Lower leg skin (tissue), 4 donors: ENCODE measurements at regions not wholly inside any gene's neighbourhood (a gene's known extent, or its start where the extent isn't known, plus 50 kb on each side); places are given as distances from the start of the nearest gene placed in this dataset.

Experiments used
- DNase-seq, 2 donors: peaks; one replicate each; pipeline ENCODE4 v3.0.0-alpha.2; 2019; ENCODE audit warnings: low spot score in 2 of 2
- H3K4me3 ChIP-seq: fragments of 200-600 bp; sonication (generic); 2 replicates; pipeline ENCODE4 v1.5.1; 2017; ENCODE audit warnings: mild to moderate bottlenecking, low read depth; ENCODE audit not compliant: poor library complexity, severe bottlenecking
- POLR2A ChIP-seq, 2 donors: fragments of 450-650 bp; IDR thresholded peaks; one replicate each; pipeline ENCODE4 v1.6.1; 2016 to 2017; ENCODE audit warnings: antibody characterized with exemption in 2 of 2, mild to moderate bottlenecking in 1 of 2, moderate library complexity in 1 of 2
- WGBS, 2 donors: methylation state at CpG; one replicate each; pipeline ENCODE4 v1.1.5; 2018; 5-methylcytosine and 5-hydroxymethylcytosine counted together
- intact Hi-C: fragments of 100-400 bp; cut with DNase I; formaldehyde crosslinking; loops from one replicate; pipeline ENCODE4 v1.15.0; 2023; ENCODE audit warnings: low total_unique reads
- TF ChIP-seq, protein P1 (sequence below), 3 donors: fragments of 450-650 bp; IDR thresholded peaks; one replicate each; pipeline ENCODE4 v1.5.1; 2016; ENCODE audit warnings: antibody characterized with exemption in 3 of 3, mild to moderate bottlenecking in 3 of 3, moderate library complexity in 2 of 3

DNA sequence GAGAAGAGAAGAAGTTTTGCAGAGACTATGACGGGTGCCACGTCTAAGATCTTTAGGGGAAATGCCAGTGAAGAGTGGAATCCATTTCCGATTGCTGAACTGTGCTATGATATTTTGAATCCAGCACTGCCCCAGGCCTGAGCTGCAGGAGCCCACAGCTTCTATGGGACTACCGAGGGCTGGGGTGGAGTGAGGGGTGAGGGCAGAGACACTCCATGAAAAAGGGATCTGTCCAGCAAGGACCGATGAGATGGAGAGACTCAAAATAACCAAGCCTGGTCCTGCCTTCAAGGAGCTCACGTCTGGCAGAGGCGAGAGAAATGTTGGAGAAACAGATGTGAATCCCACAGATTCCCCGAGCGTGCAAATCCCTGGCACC lies 79.8 kb upstream of the MEF2A start:
- no peak overlapping the region for H3K4me3 ChIP-seq
- intact Hi-C loops, result no loop called here
- no peak for DNase-seq
- WGBS, 2 donors, result 10 to 17% methylated on average over 9 of the region's 9 CpGs
- TF ChIP-seq POLR2A (IDR thresholded peaks at IDR 0.05), result no peak
- TF ChIP-seq, protein P1, sequence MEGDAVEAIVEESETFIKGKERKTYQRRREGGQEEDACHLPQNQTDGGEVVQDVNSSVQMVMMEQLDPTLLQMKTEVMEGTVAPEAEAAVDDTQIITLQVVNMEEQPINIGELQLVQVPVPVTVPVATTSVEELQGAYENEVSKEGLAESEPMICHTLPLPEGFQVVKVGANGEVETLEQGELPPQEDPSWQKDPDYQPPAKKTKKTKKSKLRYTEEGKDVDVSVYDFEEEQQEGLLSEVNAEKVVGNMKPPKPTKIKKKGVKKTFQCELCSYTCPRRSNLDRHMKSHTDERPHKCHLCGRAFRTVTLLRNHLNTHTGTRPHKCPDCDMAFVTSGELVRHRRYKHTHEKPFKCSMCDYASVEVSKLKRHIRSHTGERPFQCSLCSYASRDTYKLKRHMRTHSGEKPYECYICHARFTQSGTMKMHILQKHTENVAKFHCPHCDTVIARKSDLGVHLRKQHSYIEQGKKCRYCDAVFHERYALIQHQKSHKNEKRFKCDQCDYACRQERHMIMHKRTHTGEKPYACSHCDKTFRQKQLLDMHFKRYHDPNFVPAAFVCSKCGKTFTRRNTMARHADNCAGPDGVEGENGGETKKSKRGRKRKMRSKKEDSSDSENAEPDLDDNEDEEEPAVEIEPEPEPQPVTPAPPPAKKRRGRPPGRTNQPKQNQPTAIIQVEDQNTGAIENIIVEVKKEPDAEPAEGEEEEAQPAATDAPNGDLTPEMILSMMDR (IDR thresholded peaks at IDR 0.05), result no peak

DNA sequence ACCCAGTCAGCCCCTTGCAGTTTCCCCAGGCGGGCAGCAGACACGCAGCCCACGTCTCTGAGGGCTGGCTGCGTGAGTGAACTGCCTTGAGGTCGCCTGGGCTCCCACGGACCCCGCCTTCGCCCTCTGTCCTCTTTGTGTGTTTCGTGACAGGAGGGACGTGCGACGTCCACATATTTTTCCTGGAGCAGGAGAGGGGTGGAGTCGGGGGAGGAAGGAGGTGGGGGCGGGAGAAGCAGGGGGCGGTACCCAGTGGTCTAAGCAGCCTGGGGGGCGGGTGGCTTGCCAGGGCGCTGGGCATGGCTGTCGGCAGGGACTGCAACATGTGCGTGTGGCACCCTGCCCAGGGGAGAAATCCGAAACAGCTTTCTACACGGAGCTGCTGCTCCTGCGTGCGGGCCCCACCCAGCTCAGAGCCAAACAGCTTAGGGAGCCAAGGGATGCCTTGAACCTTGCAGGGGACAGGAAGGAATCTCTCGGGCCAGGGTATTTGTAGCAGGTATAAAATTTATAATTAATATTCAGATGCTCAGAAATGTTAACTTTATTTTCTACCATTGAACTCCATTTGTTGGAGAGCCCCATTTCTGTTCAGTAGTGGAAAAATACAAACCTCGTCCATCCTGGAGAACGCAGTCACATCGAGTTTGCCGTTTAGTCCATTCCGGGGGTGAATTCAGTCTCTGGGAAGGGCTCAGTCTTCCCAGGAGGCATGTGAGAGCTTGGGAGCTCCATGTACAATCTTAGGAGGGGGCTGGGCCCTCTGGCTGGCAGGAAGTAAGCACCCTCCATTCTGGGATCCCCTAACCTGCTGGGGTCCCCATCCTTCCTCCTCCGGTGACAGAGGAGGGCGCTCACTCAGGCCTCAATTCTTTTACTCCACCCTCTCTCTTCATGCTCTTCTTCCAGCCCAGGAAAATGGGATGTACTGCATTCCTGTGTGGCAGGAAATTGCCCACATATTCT lies 79.1 kb upstream of the MEF2A start:
- 4 to 6% methylated on average over 21 to 30 of the region's 31 CpGs for whole genome bisulfite sequencing, 2 donors
- intact Hi-C loops, result no loop called here
- peak; percentile 73 to 96 for DNase-seq
- no peak overlapping the region for H3K4me3 ChIP-seq
- TF ChIP-seq POLR2A (IDR thresholded peaks at IDR 0.05), result no peak
- TF ChIP-seq, protein P1 (IDR thresholded peaks at IDR 0.05), result no peak

DNA sequence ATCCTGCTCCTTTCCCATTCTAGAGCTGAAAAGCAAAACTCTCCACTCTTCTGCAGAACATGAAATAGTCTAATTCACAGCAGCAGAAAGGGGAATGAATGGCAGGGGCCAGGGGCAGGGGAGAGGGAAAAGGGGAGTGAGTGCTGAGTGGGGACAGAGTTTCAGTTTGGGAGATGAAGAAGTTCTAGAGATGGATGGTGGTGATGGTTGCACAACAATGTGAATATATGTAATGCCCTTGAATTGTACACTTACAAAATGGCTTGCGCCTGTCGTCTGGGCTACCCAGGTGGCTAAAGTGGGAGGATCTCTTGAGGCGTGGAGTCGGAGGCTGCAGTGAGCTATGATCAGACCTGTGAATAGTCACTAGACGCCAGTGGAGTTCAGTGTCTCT lies 78.5 kb upstream of the MEF2A start:
- WGBS, 2 donors, result 84 to 86% methylated on average over 5 of the region's 5 CpGs
- intact Hi-C loops, result no loop called here
- TF ChIP-seq, protein P1 (IDR thresholded peaks at IDR 0.05), result no peak
- no peak for TF ChIP-seq POLR2A (IDR thresholded peaks at IDR 0.05)
- peak in 1 of 2 donors; percentile 39 for DNase-seq
- H3K4me3 ChIP-seq, result no peak overlapping the region

DNA sequence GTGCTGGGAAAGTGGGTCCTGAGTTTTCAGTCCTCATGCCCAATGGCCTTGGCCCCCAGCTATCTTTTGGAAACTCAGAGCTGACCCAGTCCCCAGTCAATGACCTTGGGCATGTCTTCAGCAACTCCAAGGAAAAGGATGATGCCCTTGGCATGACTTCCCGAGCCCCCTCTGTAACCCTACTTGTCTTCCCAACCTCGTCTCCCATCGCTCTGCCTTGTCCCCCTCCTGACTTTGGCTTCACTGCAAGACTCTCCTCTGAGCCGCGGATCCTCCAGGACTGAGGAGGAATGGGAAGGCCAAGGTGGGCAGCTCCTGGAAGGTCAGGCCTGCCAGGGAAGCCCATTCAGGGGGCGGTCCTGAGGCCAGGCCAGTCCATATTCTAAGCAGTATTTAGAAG lies 73.5 kb upstream of the MEF2A start:
- intact Hi-C loops, result no loop called here
- WGBS, 2 donors, result 94 to 98% methylated on average over 6 of the region's 6 CpGs
- H3K4me3 ChIP-seq, result no peak overlapping the region
- peak in 1 of 2 donors; percentile 52 for DNase-seq
- TF ChIP-seq, protein P1 (IDR thresholded peaks at IDR 0.05), result no peak
- TF ChIP-seq POLR2A (IDR thresholded peaks at IDR 0.05), result no peak

DNA sequence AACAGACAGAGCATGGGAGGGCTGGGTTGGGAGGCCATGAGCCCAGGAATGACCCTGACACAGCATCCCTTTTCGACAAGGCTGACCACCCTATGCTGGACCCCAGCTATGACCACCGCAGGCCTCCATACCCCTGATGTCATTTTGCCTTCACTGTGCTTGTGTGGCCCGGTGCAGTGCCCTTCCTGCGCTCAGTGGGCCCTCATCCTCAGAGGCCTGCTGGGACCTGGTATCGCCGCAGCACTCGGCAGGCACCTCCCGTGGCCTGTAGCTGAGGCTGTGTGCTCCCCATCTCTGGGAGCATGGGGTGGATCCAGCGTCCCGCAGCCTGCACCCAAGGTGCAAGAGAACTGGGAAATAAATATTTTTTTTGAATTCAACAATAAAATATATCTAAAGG lies 73.1 kb upstream of the MEF2A start:
- no peak overlapping the region for H3K4me3 ChIP-seq
- intact Hi-C loops, result no loop called here
- no peak for TF ChIP-seq POLR2A (IDR thresholded peaks at IDR 0.05)
- TF ChIP-seq, protein P1 (IDR thresholded peaks at IDR 0.05), result no peak
- WGBS, 2 donors, result 92 to 96% methylated on average over 10 of the region's 10 CpGs
- peak in 1 of 2 donors; percentile 72 for DNase-seq
